IMR-90 (cell line): ENCODE measurements at regions not wholly inside any gene's neighbourhood (a gene's known extent, or its start where the extent isn't known, plus 50 kb on each side); places are given as distances from the start of the nearest gene placed in this dataset.
A peak's percentile ranks its signal among the peaks of the same experiment; 100 is the strongest.

Source experiments
- ATAC-seq: fragments of 200-7000 bp; cut with Tn5 transposase; 2 replicates; pipeline ENCODE4 v1.9.1; 2020; ENCODE audit warnings: low read depth, mild to moderate bottlenecking, moderate library complexity
- BruUV-seq: library from RNA; stranded (reverse); fragments of 400-500 nt; replicated peaks from 2 replicates; lab custom pipeline; 2021; lab: Mats Ljungman, UMichigan
- CTCF ChIA-PET: fragments of 300-600 bp; formaldehyde crosslinking; extraction: SDS; loops from one replicate; lab custom pipeline; 2021; ENCODE audit warnings: antibody characterized with exemption; lab: Yijun Ruan, JAX
- POLR2A ChIA-PET: fragments of 300-600 bp; sonication (Branson Sonifier 250); formaldehyde crosslinking; loops from one replicate; lab custom pipeline; 2022; ENCODE audit warnings: antibody characterized with exemption; ENCODE audit not compliant: unreplicated experiment; lab: Charles Lee
- DNase-seq: peaks from one replicate; pipeline ENCODE4 v3.0.0; 2013
- H2AFZ ChIP-seq: replicated peaks from 2 replicates; pipeline ENCODE3; 2013; ENCODE audit warnings: low read length, mild to moderate bottlenecking; ENCODE audit not compliant: poor library complexity
- H2AK5ac ChIP-seq: 2 replicates; pipeline ENCODE4 v1.6.1; 2013; ENCODE audit warnings: low read depth, low read length, inconsistent platforms
- H2AK9ac ChIP-seq: replicated peaks from 2 replicates; pipeline ENCODE3; 2013; ENCODE audit warnings: mild to moderate bottlenecking, low read depth, low read length, moderate library complexity; ENCODE audit not compliant: poor library complexity
- H2BK120ac ChIP-seq: 2 replicates; pipeline ENCODE4 v1.6.1; 2013; ENCODE audit warnings: low read depth, low read length, inconsistent platforms
- H2BK15ac ChIP-seq: 3 replicates; pipeline ENCODE4 v1.6.1; 2013; ENCODE audit warnings: low read depth, low read length, inconsistent platforms
- H2BK20ac ChIP-seq: 2 replicates; pipeline ENCODE4 v1.6.1; 2013; ENCODE audit warnings: low read depth, mild to moderate bottlenecking, inconsistent platforms, low read length, moderate library complexity
- H2BK5ac ChIP-seq: 2 replicates; pipeline ENCODE4 v1.6.1; 2013; ENCODE audit warnings: mild to moderate bottlenecking, low read depth, low read length, inconsistent platforms; ENCODE audit not compliant: poor library complexity, severe bottlenecking
- H3K14ac ChIP-seq: replicated peaks from 2 replicates; pipeline ENCODE4 v1.6.1; 2013; ENCODE audit warnings: low read depth, low read length, inconsistent platforms
- H3K18ac ChIP-seq: 2 replicates; pipeline ENCODE4 v1.6.1; 2013; ENCODE audit warnings: low read depth, low read length, control low read depth
- H3K23ac ChIP-seq: 2 replicates; pipeline ENCODE4 v1.6.1; 2013; ENCODE audit warnings: low read depth, low read length, inconsistent platforms
- H3K27ac ChIP-seq: 2 replicates; pipeline ENCODE4 v1.5.1; 2013; ENCODE audit warnings: mild to moderate bottlenecking, control low read depth, low read length; ENCODE audit not compliant: insufficient read depth
- H3K27me3 ChIP-seq: 2 replicates; pipeline ENCODE4 v1.6.1; 2013; ENCODE audit warnings: low read length; ENCODE audit not compliant: control insufficient read depth, insufficient read depth
- H3K36me3 ChIP-seq: 2 replicates; pipeline ENCODE4 v1.6.1; 2013; ENCODE audit warnings: low read length, mixed read lengths; ENCODE audit not compliant: control insufficient read depth, insufficient read depth
- H3K4ac ChIP-seq: 2 replicates; pipeline ENCODE4 v1.6.1; 2013; ENCODE audit warnings: low read depth, low read length, inconsistent platforms
- H3K4me1 ChIP-seq: 2 replicates; pipeline ENCODE4 v1.6.1; 2013; ENCODE audit warnings: low read length, mixed read lengths; ENCODE audit not compliant: control insufficient read depth, insufficient read depth
- H3K4me2 ChIP-seq: 2 replicates; pipeline ENCODE4 v1.6.1; 2013; ENCODE audit warnings: low read depth, mild to moderate bottlenecking, control low read depth, low read length, moderate library complexity
- H3K4me3 ChIP-seq: 2 replicates; pipeline ENCODE4 v1.5.1; 2013; ENCODE audit warnings: low read depth, mild to moderate bottlenecking, control low read depth, low read length, moderate library complexity; ENCODE audit not compliant: insufficient read depth
- H3K56ac ChIP-seq: 2 replicates; pipeline ENCODE4 v1.6.1; 2013; ENCODE audit warnings: low read length, inconsistent platforms; ENCODE audit not compliant: insufficient read depth; ENCODE audit errors: extremely low read depth
- H3K79me1 ChIP-seq, 2 experiments: 2 replicates each; pipeline ENCODE4 v1.6.1; 2013; ENCODE audit warnings: low read length in 2 of 2, inconsistent platforms in 1 of 2, low read depth in 1 of 2
- H3K9ac ChIP-seq: 2 replicates; pipeline ENCODE4 v1.6.1; 2013; ENCODE audit warnings: low read depth, low read length, control low read depth
- H3K9me1 ChIP-seq: 2 replicates; pipeline ENCODE4 v1.6.1; 2013; ENCODE audit warnings: low read length, inconsistent platforms; ENCODE audit not compliant: insufficient read depth
- H3K9me3 ChIP-seq: 2 replicates; pipeline ENCODE4 v1.6.1; 2013; ENCODE audit warnings: low read length; ENCODE audit not compliant: control insufficient read depth, insufficient read depth
- H4K20me1 ChIP-seq: 2 replicates; pipeline ENCODE4 v1.6.1; 2013; ENCODE audit warnings: low read length, inconsistent platforms; ENCODE audit not compliant: insufficient read depth
- H4K5ac ChIP-seq: 2 replicates; pipeline ENCODE4 v1.6.1; 2013; ENCODE audit warnings: mild to moderate bottlenecking, low read depth, low read length, control low read depth
- H4K8ac ChIP-seq, 2 experiments: 2 replicates each; pipeline ENCODE4 v1.6.1; 2013; ENCODE audit warnings: low read depth in 2 of 2, low read length in 2 of 2, control low read depth in 1 of 2, inconsistent platforms in 1 of 2
- H4K91ac ChIP-seq: 2 replicates; pipeline ENCODE4 v1.6.1; 2013; ENCODE audit warnings: low read depth, low read length, inconsistent platforms; ENCODE audit not compliant: insufficient read depth
- BHLHE40 ChIP-seq: fragments of 150-350 bp; IDR thresholded peaks from 2 replicates; pipeline ENCODE4 v1.6.1; 2016; ENCODE audit warnings: mild to moderate bottlenecking, low read depth, low read length
- CEBPB ChIP-seq: IDR thresholded peaks from 2 replicates; pipeline ENCODE4 v1.6.1; 2012; ENCODE audit warnings: low read depth, low read length, improper control_type of control experiment
- CTCF ChIP-seq: conservative IDR thresholded peaks from 2 replicates; pipeline ENCODE4 v1.5.1; 2012; ENCODE audit warnings: mild to moderate bottlenecking, low read depth, low read length, improper control_type of control experiment
- ELK1 ChIP-seq: fragments of 150-350 bp; IDR thresholded peaks from 2 replicates; pipeline ENCODE4 v1.6.1; 2016; ENCODE audit warnings: low read depth, mild to moderate bottlenecking, low read length, moderate library complexity, borderline replicate concordance
- FOS ChIP-seq: fragments of 150-350 bp; IDR thresholded peaks from 2 replicates; pipeline ENCODE4 v1.6.1; 2016; ENCODE audit warnings: low read depth, low read length
- MAFK ChIP-seq: IDR thresholded peaks from 2 replicates; pipeline ENCODE4 v1.6.1; 2012; ENCODE audit warnings: low read depth, low read length, improper control_type of control experiment
- MAZ ChIP-seq: IDR thresholded peaks from 2 replicates; pipeline ENCODE4 v1.6.1; 2012; ENCODE audit warnings: low read depth, mild to moderate bottlenecking, low read length, improper control_type of control experiment, moderate library complexity, borderline replicate concordance
- MXI1 ChIP-seq: IDR thresholded peaks from 2 replicates; pipeline ENCODE4 v1.6.1; 2012; ENCODE audit warnings: low read depth, mild to moderate bottlenecking, low read length, moderate library complexity, borderline replicate concordance
- NFE2L2 ChIP-seq: fragments of 150-350 bp; IDR thresholded peaks from 2 replicates; pipeline ENCODE4 v1.6.1; 2016; ENCODE audit warnings: low read depth, mild to moderate bottlenecking, low read length
- POLR2A ChIP-seq: IDR thresholded peaks from 2 replicates; pipeline ENCODE4 v1.6.1; 2012; ENCODE audit warnings: mild to moderate bottlenecking, low read depth, low read length
- RAD21 ChIP-seq: IDR thresholded peaks from 2 replicates; pipeline ENCODE4 v1.6.1; 2012; ENCODE audit warnings: low read length, improper control_type of control experiment
- RCOR1 ChIP-seq: IDR thresholded peaks from 2 replicates; pipeline ENCODE4 v1.6.1; 2012; ENCODE audit warnings: mild to moderate bottlenecking, low read length, improper control_type of control experiment; ENCODE audit not compliant: insufficient replicate concordance
- RFX5 ChIP-seq: IDR thresholded peaks from 2 replicates; pipeline ENCODE4 v1.8.0; 2012; ENCODE audit warnings: low read depth, mild to moderate bottlenecking, low read length, moderate library complexity
- SMC3 ChIP-seq: fragments of 150-350 bp; IDR thresholded peaks from 2 replicates; pipeline ENCODE4 v1.6.1; 2016; ENCODE audit warnings: low read depth, mild to moderate bottlenecking, antibody characterized with exemption, low read length, moderate library complexity
- WGBS, 2 experiments: methylation state at CpG; one replicate each; pipeline versions ENCODE4 v1.1.5 to v1.1.7; 2013; ENCODE audit warnings: missing lambda C conversion rate in 2 of 2; ENCODE audit not compliant: insufficient read length in 1 of 2; ENCODE audit errors: extremely low coverage in 2 of 2; 5-methylcytosine and 5-hydroxymethylcytosine counted together
- dilution Hi-C: fragments of 300-500 bp; cut with HindIII; formaldehyde crosslinking; loops from one replicate; pipeline ENCODE4 v1.14.3; 2018; ENCODE audit warnings: low sequenced_read_pairs; ENCODE audit not compliant: unreplicated experiment
- in situ Hi-C: fragments of 300-500 bp; cut with MboI; formaldehyde crosslinking; loops from 3 replicates; pipeline ENCODE4 v1.14.3; 2019; ENCODE audit warnings: low sequenced_read_pairs, inconsistent platforms, mixed read lengths
- intact Hi-C: fragments of 100-400 bp; cut with micrococcal nuclease; formaldehyde crosslinking; loops from 2 replicates; pipeline ENCODE4 v1.10.0; 2022

- Histone ChIP-seq H3K4ac (peak overlapping the region; percentile 93), H3K23ac (peak overlapping the region; percentile 88), H3K14ac (peak overlapping the region; percentile 85), H4K5ac (peak overlapping the region; percentile 96), H3K9me1 (peaks cover 9% of the 10 kb centered on the region), H4K20me1 (no peaks in the 10 kb centered on the region), H2AK9ac (peak overlapping the region; percentile 90), H2BK120ac (peak overlapping the region; percentile 93), H3K4me1 (peaks cover 31% of the 10 kb centered on the region), H2BK15ac (peak overlapping the region; percentile 75; the same call in 2 of the 3 replicates), H3K9ac (peak overlapping the region; percentile 66), H3K27ac (peak overlapping the region; percentile 98), H3K4me3 (no peak overlapping the region), H3K27me3 (no peaks in the 10 kb centered on the region), H3K36me3 (no peaks in the 10 kb centered on the region), H2BK20ac (peak overlapping the region; percentile 93), H3K56ac (peak overlapping the region; percentile 76), H4K91ac (peak overlapping the region; percentile 94), H2AFZ (peak overlapping the region; percentile 88), H2BK5ac (peak overlapping the region; percentile 96), H4K8ac (peak overlapping the region; percentile 38 to 94), H3K79me1 (0 out of 4 replicates have a peak, but pooled peaks cover 0 to 2% of the 10 kb centered on the region in 2 experiments), H2AK5ac (peak overlapping the region; percentile 94), H3K4me2 (peak overlapping the region; percentile 80), H3K9me3 (no peaks in the 10 kb centered on the region), H3K18ac (peak overlapping the region; percentile 89)
- no CpG with 5 or more reads among the region's 5 CpGs for WGBS, 2 experiments
- ChIA-PET CTCF (interaction anchor here (0.9 to 1.5 kb wide), 4 partner anchors 16 to 57 kb away, joined by 3 to 7 read pairs (median 3); no protein-coding TSS in a partner anchor), POLR2A (interaction anchor here (0.6 kb wide), 2 partner anchors 16 to 31 kb away, joined by 3 to 4 read pairs; no protein-coding TSS in a partner anchor)
- intact Hi-C loops: loop anchor here (2.0 to 5.0 kb wide), 2 partner anchors 15 to 463 kb away; partner anchors contain the start of gene PDGFRA
- dilution Hi-C loops: no loop called here
- BruUV-seq: no TSS peak
- in situ Hi-C loops: no loop called here
- ATAC-seq: peak; percentile 82
- DNase-seq: peak; percentile 89
- TF ChIP-seq MXI1 (no peak), RFX5 (no peak), RCOR1 (no peak), MAFK (no peak), POLR2A (no peak), BHLHE40 (peak; percentile 47), MAZ (no peak), CEBPB (peak; percentile 62; the same call in 1 of the 2 replicates), RAD21 (no peak), NFE2L2 (no peak), SMC3 (no peak), CTCF (no peak), ELK1 (no peak), FOS (peak; percentile 34; the same call in 1 of the 2 replicates)
Observed at GRCh38 chr4:53763813-53764597, 172.7 kb upstream of the LNX1 start.
